ENCODE measurements at regions not wholly inside any gene's neighbourhood (a gene's known extent, or its start where the extent isn't known, plus 50 kb on each side); places are given as distances from the start of the nearest gene placed in this dataset.

- Histone ChIP-seq H3K27ac (ENCODE audit: low read depth, low read length) (no peak overlapping the region), H3K4me3 (ENCODE audit: low read length) (no peak overlapping the region), H3K36me3 (ENCODE audit: control insufficient read depth, insufficient read depth, low read length) (no peaks in the 10 kb centered on the region), H3K9ac (ENCODE audit: extremely low read depth, low read length, poor library complexity, severe bottlenecking) (no peak overlapping the region), H3K4me1 (ENCODE audit: control insufficient read depth, insufficient read depth, low read length) (no peaks in the 10 kb centered on the region), H3K27me3 (ENCODE audit: control insufficient read depth, insufficient read depth, low read length, poor library complexity, severe bottlenecking) (no peaks in the 10 kb centered on the region), H3K9me3 (ENCODE audit: control insufficient read depth, low read length) (no peaks in the 10 kb centered on the region)
- no peak for DNase-seq
- Mint-ChIP-seq H3K4me1 (peaks cover 9% of the 10 kb centered on the region), H3K4me3 (no peak overlapping the region), H3K27ac (no peak overlapping the region), H3K27me3 (ENCODE audit: insufficient read depth) (no peaks in the 10 kb centered on the region), H3K36me3 (ENCODE audit: low read depth) (no peaks in the 10 kb centered on the region), H3K9me3 (peaks cover 11% of the 10 kb centered on the region)
- no peak for TF ChIP-seq CTCF (conservative IDR thresholded peaks at IDR 0.05)
- 64% methylated on average over 10 of the region's 10 CpGs; no CpG with 5 or more reads in 1 of the 2 experiments for WGBS, 2 experiments (ENCODE audit: insufficient coverage in 1 of 2, insufficient read length in 1 of 2)
Measured at GRCh38 chrX:39642071-39642470, 455.7 kb downstream of the BCOR start.

GRCh38 chrX:39643550-39643949 is 454.2 kb downstream of the BCOR start:
- peaks cover 9% of the 10 kb centered on the region for H3K4me1 Mint-ChIP-seq
- no peak overlapping the region for H3K4me3 ChIP-seq (ENCODE audit: low read length)
- 67% methylated on average over 3 of the region's 3 CpGs; no CpG with 5 or more reads in 1 of the 2 experiments for WGBS, 2 experiments (ENCODE audit: insufficient coverage in 1 of 2, insufficient read length in 1 of 2)

GRCh38 chrX:39645178-39645895 is 452.4 kb downstream of the BCOR start:
- no peak overlapping the region for H3K4me3 Mint-ChIP-seq
- H3K27ac Mint-ChIP-seq, result no peak overlapping the region
- Histone ChIP-seq H3K36me3 (ENCODE audit: control insufficient read depth, insufficient read depth, low read length) (no peaks in the 10 kb centered on the region), H3K4me3 (ENCODE audit: low read length) (no peak overlapping the region), H3K9ac (ENCODE audit: extremely low read depth, low read length, poor library complexity, severe bottlenecking) (no peak overlapping the region), H3K4me1 (ENCODE audit: control insufficient read depth, insufficient read depth, low read length) (no peaks in the 10 kb centered on the region), H3K27me3 (ENCODE audit: control insufficient read depth, insufficient read depth, low read length, poor library complexity, severe bottlenecking) (no peaks in the 10 kb centered on the region), H3K27ac (ENCODE audit: low read depth, low read length) (no peak overlapping the region), H3K9me3 (ENCODE audit: control insufficient read depth, low read length) (no peaks in the 10 kb centered on the region)
- WGBS, 2 experiments (ENCODE audit: insufficient coverage in 1 of 2, insufficient read length in 1 of 2), result 91 to 98% methylated on average over 6 to 21 of the region's 21 CpGs
- no peaks in the 10 kb centered on the region for H3K36me3 Mint-ChIP-seq (ENCODE audit: low read depth)
- no peak for TF ChIP-seq CTCF (conservative IDR thresholded peaks at IDR 0.05)
- no peaks in the 10 kb centered on the region for H3K27me3 Mint-ChIP-seq (ENCODE audit: insufficient read depth)
- no peak for DNase-seq
- peaks cover 14% of the 10 kb centered on the region for H3K9me3 Mint-ChIP-seq
- H3K4me1 Mint-ChIP-seq, result peaks cover 9% of the 10 kb centered on the region

More at GRCh38 chrX:39643550-39643949, 454.2 kb downstream of the BCOR start:
- Histone ChIP-seq H3K27ac (ENCODE audit: low read depth, low read length) (no peak overlapping the region), H3K27me3 (ENCODE audit: control insufficient read depth, insufficient read depth, low read length, poor library complexity, severe bottlenecking) (no peaks in the 10 kb centered on the region), H3K9ac (ENCODE audit: extremely low read depth, low read length, poor library complexity, severe bottlenecking) (no peak overlapping the region), H3K36me3 (ENCODE audit: control insufficient read depth, insufficient read depth, low read length) (no peaks in the 10 kb centered on the region), H3K4me1 (ENCODE audit: control insufficient read depth, insufficient read depth, low read length) (no peaks in the 10 kb centered on the region), H3K9me3 (ENCODE audit: control insufficient read depth, low read length) (no peaks in the 10 kb centered on the region)
- H3K27ac Mint-ChIP-seq, result no peak overlapping the region
- H3K9me3 Mint-ChIP-seq, result peaks cover 14% of the 10 kb centered on the region
- no peak for DNase-seq
- H3K36me3 Mint-ChIP-seq (ENCODE audit: low read depth), result no peaks in the 10 kb centered on the region
- no peaks in the 10 kb centered on the region for H3K27me3 Mint-ChIP-seq (ENCODE audit: insufficient read depth)
- no peak for TF ChIP-seq CTCF (conservative IDR thresholded peaks at IDR 0.05)
- H3K4me3 Mint-ChIP-seq, result no peak overlapping the region

All from endodermal cell (in vitro differentiated cells).